HG02884 (cell line): ENCODE measurements at regions not wholly inside any gene's neighbourhood (a gene's known extent, or its start where the extent isn't known, plus 50 kb on each side); places are given as distances from the start of the nearest gene placed in this dataset.
"Not testable (repeated sequence)": the region's sequence is repeated elsewhere in the genome, so short reads cannot be mapped to it uniquely, and the experiment has no call there.

ENCODE experiments used
- ATAC-seq: cut with Tn5 transposase; IDR thresholded peaks from one replicate; pipeline ENCODE4 v1.9.1; 2021; ENCODE audit warnings: mild to moderate bottlenecking, moderate library complexity; ENCODE audit not compliant: unreplicated experiment

GRCh38 chr22:47625531-47626427 is 863.3 kb downstream of the TBC1D22A start:
- no peak for ATAC-seq

GRCh38 chr22:47625013-47625385 is 862.5 kb downstream of the TBC1D22A start:
- no peak for ATAC-seq

- ATAC-seq: no peak
Measured at GRCh38 chr22:47624252-47625012, 862.0 kb downstream of the TBC1D22A start.

GRCh38 chr22:47623763-47624148 is 861.3 kb downstream of the TBC1D22A start:
- no peak for ATAC-seq

- no peak for ATAC-seq
Measured at GRCh38 chr22:47623066-47623762, 860.8 kb downstream of the TBC1D22A start.

GRCh38 chr22:47622541-47622940 is 860.1 kb downstream of the TBC1D22A start:
- ATAC-seq: no peak

GRCh38 chr22:47621253-47621652 is 858.8 kb downstream of the TBC1D22A start:
- ATAC-seq: no peak

- no peak for ATAC-seq
Measured at GRCh38 chr22:47620391-47620790, 857.9 kb downstream of the TBC1D22A start.

GRCh38 chr22:47619631-47620030 is 857.2 kb downstream of the TBC1D22A start:
- no peak for ATAC-seq

GRCh38 chr22:47618180-47619010 is 855.9 kb downstream of the TBC1D22A start:
- ATAC-seq: no peak

GRCh38 chr22:47617186-47617585 is 854.7 kb downstream of the TBC1D22A start:
- no peak for ATAC-seq

GRCh38 chr22:47616396-47617020 is 854.1 kb downstream of the TBC1D22A start:
- ATAC-seq: no peak

GRCh38 chr22:47615051-47615450 is 852.6 kb downstream of the TBC1D22A start:
- no peak for ATAC-seq

GRCh38 chr22:47613606-47614350 is 851.3 kb downstream of the TBC1D22A start:
- ATAC-seq: no peak

- ATAC-seq: not testable (repeated sequence)
Measured at GRCh38 chr22:47613181-47613580, 850.7 kb downstream of the TBC1D22A start.

GRCh38 chr22:47612311-47612910 is 850.0 kb downstream of the TBC1D22A start:
- no peak for ATAC-seq

GRCh38 chr22:47610764-47611163 is 848.3 kb downstream of the TBC1D22A start:
- ATAC-seq: no peak

GRCh38 chr22:47610281-47610680 is 847.8 kb downstream of the TBC1D22A start:
- ATAC-seq: no peak

GRCh38 chr22:47609653-47610052 is 847.2 kb downstream of the TBC1D22A start:
- ATAC-seq: no peak
